SU-DHL-6 (cell line): ENCODE measurements at regions not wholly inside any gene's neighbourhood (a gene's known extent, or its start where the extent isn't known, plus 50 kb on each side); places are given as distances from the start of the nearest gene placed in this dataset.

ENCODE experiments used
- H2AFZ ChIP-seq: fragments of 200-600 bp; sonication (generic); 2 replicates; pipeline ENCODE4 v1.6.1; 2014; ENCODE audit warnings: low read depth, mild to moderate bottlenecking, moderate library complexity, mixed read lengths, antibody characterized with exemption, low read length; ENCODE audit not compliant: severe bottlenecking
- H3F3A ChIP-seq: fragments of 200-600 bp; shearing (Covaris generic); 2 replicates; pipeline ENCODE4 v1.6.0; 2016; ENCODE audit warnings: antibody characterized with exemption, mild to moderate bottlenecking; ENCODE audit not compliant: insufficient read depth
- H3K27ac ChIP-seq: fragments of 200-600 bp; sonication (generic); 2 replicates; pipeline ENCODE4 v1.5.1; 2016; ENCODE audit warnings: low read depth, mild to moderate bottlenecking, low read length, moderate library complexity, mixed read lengths
- H3K27me3 ChIP-seq: fragments of 200-600 bp; sonication (generic), shearing (Covaris generic); 2 replicates; pipeline ENCODE4 v1.6.0; 2014; ENCODE audit warnings: mild to moderate bottlenecking, low read length
- H3K36me3 ChIP-seq: fragments of 200-600 bp; sonication (generic); 2 replicates; pipeline ENCODE4 v1.6.1; 2014; ENCODE audit warnings: mild to moderate bottlenecking, low read length, mixed read lengths
- H3K4me2 ChIP-seq: fragments of 300-600, 200-600 bp; shearing (Covaris generic), sonication (generic); 2 replicates; pipeline ENCODE4 v1.6.0; 2014; ENCODE audit warnings: low read length, low read depth, mild to moderate bottlenecking; ENCODE audit not compliant: poor library complexity, severe bottlenecking
- H3K4me3 ChIP-seq: fragments of 200-600 bp; sonication (generic); 2 replicates; pipeline ENCODE4 v1.5.1; 2014; ENCODE audit warnings: antibody characterized with exemption, low read length, mild to moderate bottlenecking, mixed read lengths; ENCODE audit not compliant: insufficient read depth, poor library complexity, severe bottlenecking
- H3K79me2 ChIP-seq: fragments of 200-600 bp; sonication (generic); 2 replicates; pipeline ENCODE4 v1.6.1; 2014; ENCODE audit warnings: mild to moderate bottlenecking, low read length, moderate library complexity; ENCODE audit not compliant: insufficient read depth
- H3K9ac ChIP-seq: fragments of 200-600 bp; sonication (generic); 2 replicates; pipeline ENCODE4 v1.7.0; 2014; ENCODE audit warnings: mild to moderate bottlenecking, low read length
- H3K9me2 ChIP-seq: fragments of 200-600 bp; sonication (generic); replicated peaks from 2 replicates; pipeline ENCODE4 v1.6.1; 2014; ENCODE audit warnings: low read length; ENCODE audit not compliant: insufficient read depth
- H3K9me3 ChIP-seq: fragments of 200-600 bp; sonication (generic); 2 replicates; pipeline ENCODE4 v1.6.1; 2014; ENCODE audit warnings: low read length, mixed read lengths; ENCODE audit not compliant: insufficient read depth
- H4K20me1 ChIP-seq: fragments of 200-600 bp; sonication (generic); 2 replicates; pipeline ENCODE4 v1.6.1; 2014; ENCODE audit warnings: low read depth, mild to moderate bottlenecking, antibody characterized with exemption, low read length, moderate library complexity, mixed read lengths
- EZH2phosphoT487 ChIP-seq: fragments of 200-600 bp; sonication (generic), shearing (Covaris generic); conservative IDR thresholded peaks from 2 replicates; pipeline ENCODE4 v1.6.1; 2018; ENCODE audit warnings: mild to moderate bottlenecking, antibody characterized with exemption, low read length, moderate library complexity, mixed read lengths
- TF ChIP-seq, protein P1 (sequence below): fragments of 200-600 bp; sonication (generic); IDR thresholded peaks from one replicate; pipeline ENCODE4 v1.5.1; 2017; ENCODE audit warnings: antibody characterized with exemption, mild to moderate bottlenecking, low read length, moderate library complexity; ENCODE audit not compliant: insufficient read depth, poor library complexity, severe bottlenecking

- H3F3A ChIP-seq = no peaks in the 10 kb centered on the region
- H2AFZ ChIP-seq = no peak overlapping the region
- H3K27ac ChIP-seq = no peak overlapping the region
- H3K4me2 ChIP-seq = no peak overlapping the region
- no peak overlapping the region for H3K4me3 ChIP-seq
- no peaks in the 10 kb centered on the region for H3K9me3 ChIP-seq
- H3K9ac ChIP-seq = no peak overlapping the region
- H3K27me3 ChIP-seq = no peaks in the 10 kb centered on the region
- H3K9me2 ChIP-seq = no peaks in the 10 kb centered on the region
- TF ChIP-seq, protein P1, sequence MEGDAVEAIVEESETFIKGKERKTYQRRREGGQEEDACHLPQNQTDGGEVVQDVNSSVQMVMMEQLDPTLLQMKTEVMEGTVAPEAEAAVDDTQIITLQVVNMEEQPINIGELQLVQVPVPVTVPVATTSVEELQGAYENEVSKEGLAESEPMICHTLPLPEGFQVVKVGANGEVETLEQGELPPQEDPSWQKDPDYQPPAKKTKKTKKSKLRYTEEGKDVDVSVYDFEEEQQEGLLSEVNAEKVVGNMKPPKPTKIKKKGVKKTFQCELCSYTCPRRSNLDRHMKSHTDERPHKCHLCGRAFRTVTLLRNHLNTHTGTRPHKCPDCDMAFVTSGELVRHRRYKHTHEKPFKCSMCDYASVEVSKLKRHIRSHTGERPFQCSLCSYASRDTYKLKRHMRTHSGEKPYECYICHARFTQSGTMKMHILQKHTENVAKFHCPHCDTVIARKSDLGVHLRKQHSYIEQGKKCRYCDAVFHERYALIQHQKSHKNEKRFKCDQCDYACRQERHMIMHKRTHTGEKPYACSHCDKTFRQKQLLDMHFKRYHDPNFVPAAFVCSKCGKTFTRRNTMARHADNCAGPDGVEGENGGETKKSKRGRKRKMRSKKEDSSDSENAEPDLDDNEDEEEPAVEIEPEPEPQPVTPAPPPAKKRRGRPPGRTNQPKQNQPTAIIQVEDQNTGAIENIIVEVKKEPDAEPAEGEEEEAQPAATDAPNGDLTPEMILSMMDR = no peak
- no peak for TF ChIP-seq EZH2phosphoT487
- H4K20me1 ChIP-seq = no peaks in the 10 kb centered on the region
- no peaks in the 10 kb centered on the region for H3K79me2 ChIP-seq
- H3K36me3 ChIP-seq = no peaks in the 10 kb centered on the region
Observed at GRCh38 chr6:90765895-90766294, 179.0 kb upstream of the MAP3K7 start.

DNA sequence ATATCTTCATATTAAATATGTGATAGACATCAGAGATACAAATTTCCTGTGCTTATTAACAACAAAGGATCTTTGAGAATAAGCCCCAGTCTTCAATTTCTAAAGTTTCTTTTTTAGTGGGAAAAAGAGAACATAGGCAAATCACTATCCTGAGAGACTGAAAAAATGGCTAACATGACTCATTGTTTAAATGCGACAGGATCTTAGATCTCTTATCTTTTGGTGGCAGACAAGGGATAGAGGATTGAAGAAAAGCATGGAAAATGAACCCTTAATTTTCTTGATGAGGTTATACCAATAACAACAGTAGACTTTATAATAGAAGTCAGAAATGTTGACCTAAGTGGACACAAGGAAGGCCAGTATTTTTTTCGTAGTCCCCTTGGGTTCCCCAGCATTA is 178.6 kb upstream of the MAP3K7 start:
- Histone ChIP-seq H3K79me2 (no peaks in the 10 kb centered on the region), H3K4me3 (no peak overlapping the region), H2AFZ (no peak overlapping the region), H3K27me3 (no peaks in the 10 kb centered on the region), H3F3A (no peaks in the 10 kb centered on the region), H3K9me2 (no peaks in the 10 kb centered on the region), H3K36me3 (no peaks in the 10 kb centered on the region), H3K9ac (no peak overlapping the region), H3K4me2 (no peak overlapping the region), H3K27ac (no peak overlapping the region), H3K9me3 (no peaks in the 10 kb centered on the region), H4K20me1 (no peaks in the 10 kb centered on the region)
- TF ChIP-seq EZH2phosphoT487 = no peak
- TF ChIP-seq, protein P1 = no peak

- Histone ChIP-seq H3K36me3 (no peaks in the 10 kb centered on the region), H3K4me3 (no peak overlapping the region), H3K9me3 (no peaks in the 10 kb centered on the region), H2AFZ (no peak overlapping the region), H3F3A (no peaks in the 10 kb centered on the region), H3K27ac (no peak overlapping the region), H4K20me1 (no peaks in the 10 kb centered on the region), H3K9me2 (no peaks in the 10 kb centered on the region), H3K9ac (no peak overlapping the region), H3K79me2 (no peaks in the 10 kb centered on the region), H3K27me3 (no peaks in the 10 kb centered on the region), H3K4me2 (no peak overlapping the region)
- no peak for TF ChIP-seq EZH2phosphoT487
- TF ChIP-seq, protein P1 = no peak
Observed at GRCh38 chr6:90764001-90764400, 177.1 kb upstream of the MAP3K7 start.

- Histone ChIP-seq H3K27me3 (no peaks in the 10 kb centered on the region), H3K27ac (no peak overlapping the region), H3K4me3 (no peak overlapping the region), H2AFZ (no peak overlapping the region), H3K9me2 (no peaks in the 10 kb centered on the region), H3K9ac (no peak overlapping the region), H3K9me3 (no peaks in the 10 kb centered on the region), H3F3A (no peaks in the 10 kb centered on the region), H3K79me2 (no peaks in the 10 kb centered on the region), H3K36me3 (no peaks in the 10 kb centered on the region), H3K4me2 (no peak overlapping the region), H4K20me1 (no peaks in the 10 kb centered on the region)
- no peak for TF ChIP-seq EZH2phosphoT487
- TF ChIP-seq, protein P1 = no peak
Observed at GRCh38 chr6:90759664-90760063, 172.8 kb upstream of the MAP3K7 start.
